GM04504 (cell line): ENCODE measurements at regions not wholly inside any gene's neighbourhood (a gene's known extent, or its start where the extent isn't known, plus 50 kb on each side); places are given as distances from the start of the nearest gene placed in this dataset.
"Not testable (repeated sequence)": the region's sequence is repeated elsewhere in the genome, so short reads cannot be mapped to it uniquely, and the experiment has no call there.

ENCODE experiments used
- DNase-seq: peaks from one replicate; pipeline ENCODE4 v3.0.0-alpha.2; 2012; ENCODE audit warnings: low read depth

DNA sequence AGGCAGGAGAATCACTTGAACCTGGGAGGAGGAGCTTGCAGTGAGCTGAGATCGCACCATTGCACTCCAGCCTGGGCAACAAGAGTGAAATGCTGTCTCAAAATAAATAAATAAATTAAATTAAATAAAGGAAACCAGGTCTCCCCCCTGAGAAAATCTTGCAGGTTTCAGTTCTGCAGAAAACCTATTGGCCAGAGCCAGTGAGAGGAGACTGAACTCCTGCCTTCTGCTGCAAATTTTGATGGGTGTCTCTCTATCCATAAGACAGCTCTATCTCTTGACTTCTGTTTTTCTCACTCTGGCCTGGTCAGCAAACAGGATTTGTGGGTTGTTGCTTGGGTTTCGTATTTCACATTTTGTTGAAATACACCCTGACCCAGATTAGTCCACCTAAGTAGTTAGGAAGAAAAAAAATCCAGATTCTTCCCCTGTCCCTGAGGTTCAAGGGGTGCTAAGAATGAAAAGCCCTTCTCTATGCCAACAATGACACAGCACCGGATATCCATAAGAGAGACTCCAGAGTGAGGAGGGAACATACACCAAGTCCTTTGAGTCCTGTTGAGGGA, 86.7 kb upstream of the MAP4K4 start:
- no peak for DNase-seq

DNA sequence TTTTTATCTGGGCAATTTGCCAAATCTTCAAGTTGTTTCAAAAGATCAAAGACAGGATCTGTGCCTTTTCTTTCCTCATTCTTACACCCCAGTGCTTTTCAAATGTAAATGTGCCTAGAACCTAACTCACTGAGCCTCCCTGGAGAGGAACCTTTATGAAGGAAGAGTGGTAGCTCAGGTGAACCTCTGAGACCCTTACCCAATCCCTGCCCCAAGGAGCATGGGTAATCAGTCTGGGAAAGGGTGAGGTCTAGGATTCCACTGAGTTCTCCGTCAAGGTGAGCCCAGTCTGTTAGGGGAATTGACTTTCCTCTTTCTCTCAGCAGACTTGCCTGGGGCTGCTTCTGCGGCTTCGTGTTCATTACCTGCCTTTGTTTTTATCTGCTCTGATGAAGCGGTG, 88.1 kb upstream of the MAP4K4 start:
- DNase-seq, result no peak

DNA sequence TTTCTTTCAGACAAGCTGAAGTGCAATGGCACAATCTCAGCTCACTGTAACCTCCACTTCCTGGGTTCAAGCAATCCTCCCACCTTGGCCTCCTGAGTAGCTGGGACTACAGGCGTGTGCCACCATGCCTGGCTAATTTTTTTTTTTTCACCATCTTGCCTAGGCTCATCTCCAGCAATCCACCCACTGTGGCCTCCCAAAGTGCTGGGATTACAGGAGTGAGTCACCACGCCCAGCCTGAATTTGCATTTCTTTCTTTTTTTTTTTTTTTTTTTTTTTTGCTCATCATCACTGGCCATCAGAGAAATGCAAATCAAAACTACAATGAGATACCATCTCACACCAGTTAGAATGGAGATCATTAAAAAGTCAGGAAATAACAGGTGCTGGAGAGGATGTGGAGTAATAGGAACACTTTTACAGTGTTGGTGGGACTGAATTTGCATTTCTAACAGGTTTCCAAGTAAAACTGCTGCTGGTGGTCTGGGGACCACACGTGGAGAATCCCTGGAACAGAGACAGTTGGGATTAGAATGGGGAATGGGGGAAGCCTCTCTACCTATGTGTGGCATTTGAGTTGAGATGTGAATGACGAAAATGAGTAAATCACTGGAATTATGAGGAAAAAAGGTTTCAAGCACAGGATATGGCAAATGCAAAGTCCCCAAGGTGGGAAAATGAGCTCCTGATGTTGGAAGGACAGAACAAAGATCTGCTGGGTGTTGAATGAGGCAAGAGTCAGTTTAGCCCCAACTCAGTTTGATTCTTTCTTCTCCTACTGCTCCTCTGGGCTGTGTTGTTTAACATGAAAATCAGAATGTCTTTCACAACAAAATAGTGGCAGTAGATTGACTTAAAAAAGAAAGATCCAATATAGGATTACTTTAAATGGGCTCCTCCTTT, 88.8 kb upstream of the MAP4K4 start:
- DNase-seq, result no peak

DNA sequence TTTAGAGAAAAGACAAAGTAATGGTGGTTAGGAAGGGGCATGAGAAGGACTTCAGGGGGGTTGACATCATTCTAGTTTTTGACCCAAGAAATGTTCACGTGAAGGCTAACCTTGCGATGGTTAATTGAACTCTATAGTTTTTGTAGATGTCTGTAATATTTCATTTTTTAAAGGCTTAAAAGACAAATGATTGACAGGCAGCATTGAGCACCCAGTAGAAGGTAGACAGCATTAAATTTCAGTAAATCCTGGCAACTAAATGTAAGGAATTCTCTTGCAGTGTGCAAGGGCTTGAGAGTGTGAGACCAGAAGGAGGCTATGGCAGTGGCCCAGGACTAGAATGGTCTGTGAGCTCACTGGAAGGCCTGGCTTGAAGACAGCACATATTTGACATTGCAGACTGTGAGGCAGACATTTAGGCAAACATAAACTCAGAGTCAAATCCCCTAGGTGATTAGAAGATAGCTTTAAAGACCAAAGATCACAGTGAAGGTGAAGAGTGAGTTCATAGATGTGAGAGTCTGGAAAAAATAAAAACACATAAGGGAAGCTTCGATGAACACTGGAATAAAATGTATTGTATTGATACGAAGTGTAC, 100.1 kb upstream of the MAP4K4 start:
- DNase-seq, result peak; percentile 30

DNA sequence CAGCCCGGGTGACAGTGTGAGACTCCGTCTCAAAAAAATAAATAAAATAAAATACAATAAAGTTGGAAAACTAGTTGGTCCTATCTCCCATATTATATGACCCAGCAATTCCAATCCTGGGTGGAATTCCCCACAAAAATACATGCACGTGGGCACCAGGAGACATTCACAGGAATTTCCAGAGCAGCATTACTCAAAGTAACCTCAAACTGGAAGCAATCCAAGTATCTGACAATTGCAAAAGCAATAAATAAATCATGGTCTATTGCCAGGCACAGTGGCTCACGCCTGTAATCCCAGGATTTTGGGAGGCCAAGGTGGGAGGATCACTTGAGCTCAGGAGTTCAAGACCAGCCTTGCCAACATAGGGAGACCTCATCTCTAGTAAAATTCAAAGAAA, 101.2 kb upstream of the MAP4K4 start:
- DNase-seq, result no peak

DNA sequence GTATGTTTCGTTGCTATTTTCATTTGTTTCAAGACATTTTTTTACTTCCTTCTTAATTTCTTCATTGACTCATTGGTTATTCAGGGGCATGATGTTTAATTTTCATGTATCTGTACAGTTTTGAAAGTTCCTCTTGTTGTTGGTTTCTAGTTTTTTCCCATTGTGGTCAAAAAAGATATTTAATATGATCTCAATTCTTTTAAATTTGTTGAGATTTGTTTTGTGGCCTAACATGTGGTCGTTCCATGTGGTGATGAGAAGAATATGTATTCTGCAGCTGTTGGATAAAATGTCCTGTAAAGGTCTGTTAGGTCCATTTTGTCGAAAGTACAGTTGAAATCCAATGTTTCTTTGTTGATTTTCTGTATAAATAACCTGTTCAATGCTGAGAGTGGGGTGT, 110.3 kb upstream of the MAP4K4 start:
- DNase-seq, result no peak

GRCh38 chr2:101583861-101584260, 108.9 kb upstream of the RFX8 start:
- no peak for DNase-seq

- no peak for DNase-seq
These were observed 106.9 kb upstream of the RFX8 start for GRCh38 chr2:101581675-101582299.

DNA sequence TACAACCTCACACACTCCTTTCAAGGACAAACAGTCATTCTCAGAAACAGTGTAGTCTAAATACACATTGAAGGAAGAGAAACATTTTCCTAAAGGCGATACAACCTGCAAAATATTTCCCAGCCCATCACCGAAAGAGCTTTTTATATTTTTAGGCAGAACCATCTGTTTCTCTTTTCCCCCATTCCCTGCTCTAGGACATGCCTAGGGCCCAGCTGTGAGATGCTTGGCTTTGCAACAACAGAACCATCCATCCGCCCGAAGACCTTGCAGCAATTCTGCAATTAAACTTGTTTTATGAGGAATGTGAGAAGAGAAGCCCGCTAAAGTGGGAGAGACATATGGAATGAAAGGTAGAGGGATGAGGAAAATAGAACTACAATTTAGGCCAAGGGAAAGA, 105.6 kb upstream of the RFX8 start:
- DNase-seq, result no peak

DNA sequence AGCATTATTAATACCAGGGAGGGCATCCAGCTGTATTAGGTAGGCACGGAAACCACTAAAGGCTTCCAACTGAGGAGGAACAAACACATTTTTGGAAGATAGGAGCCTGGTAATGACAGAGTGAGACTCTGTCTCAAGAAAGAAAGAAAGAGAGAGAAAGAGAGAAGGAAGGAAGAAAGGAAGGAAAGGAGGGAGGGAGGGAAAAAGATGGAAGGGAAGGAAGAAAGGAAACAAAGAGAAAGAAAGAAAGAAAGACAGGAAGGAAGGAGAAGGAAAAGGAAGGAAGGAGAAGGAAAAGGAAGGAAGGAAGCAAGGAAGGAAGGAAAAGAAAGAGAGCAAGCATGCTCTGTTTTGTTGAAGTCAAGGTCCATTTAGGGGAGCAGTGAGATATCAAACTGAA, 103.8 kb upstream of the RFX8 start:
- no peak for DNase-seq

DNA sequence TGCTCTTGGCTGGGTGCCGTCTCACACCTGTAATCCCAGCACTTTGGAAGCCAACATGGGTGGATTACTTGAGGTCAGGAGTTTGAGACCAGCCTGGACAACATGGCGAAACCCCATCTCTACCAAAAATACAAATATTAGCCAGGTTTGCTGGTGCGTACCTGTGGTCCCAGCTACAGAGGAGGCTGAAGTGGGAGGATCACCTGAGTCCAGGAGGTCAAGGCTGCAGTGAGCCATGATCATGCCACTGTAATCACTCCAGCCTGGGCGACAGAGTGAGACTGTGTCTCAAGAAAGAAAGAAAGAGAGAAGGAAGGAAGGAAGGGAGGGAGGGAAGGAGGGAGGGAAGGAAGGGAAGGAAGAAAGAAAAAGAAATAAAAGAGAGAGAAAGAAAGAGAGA, 103.2 kb upstream of the RFX8 start:
- not testable (repeated sequence) for DNase-seq

- DNase-seq, result no peak
These were observed 102.3 kb upstream of the RFX8 start for GRCh38 chr2:101577173-101577572.

- no peak for DNase-seq
These were observed 99.7 kb upstream of the RFX8 start for GRCh38 chr2:101574622-101575021.

DNA sequence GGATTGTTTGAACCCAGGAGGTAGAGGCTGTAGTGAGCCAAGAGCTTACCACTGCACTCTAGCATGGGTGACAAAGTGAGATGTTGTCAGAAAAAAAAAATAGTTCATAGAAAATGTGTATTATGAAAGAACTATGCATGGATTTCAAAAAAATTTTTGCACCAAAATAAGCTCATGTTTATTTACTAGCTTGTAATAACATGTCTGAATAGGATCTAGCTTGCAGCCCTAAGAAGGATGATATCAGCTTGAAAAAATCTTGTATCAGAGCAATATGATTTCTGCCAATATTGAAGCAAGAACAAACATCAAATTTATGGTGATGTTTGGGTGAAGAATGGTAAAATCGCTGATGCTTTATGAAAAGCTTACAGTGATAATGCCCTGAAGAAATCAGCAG, 97.0 kb upstream of the RFX8 start:
- DNase-seq, result no peak

- no peak for DNase-seq
These were observed 95.1 kb upstream of the RFX8 start for GRCh38 chr2:101569886-101570520.

DNA sequence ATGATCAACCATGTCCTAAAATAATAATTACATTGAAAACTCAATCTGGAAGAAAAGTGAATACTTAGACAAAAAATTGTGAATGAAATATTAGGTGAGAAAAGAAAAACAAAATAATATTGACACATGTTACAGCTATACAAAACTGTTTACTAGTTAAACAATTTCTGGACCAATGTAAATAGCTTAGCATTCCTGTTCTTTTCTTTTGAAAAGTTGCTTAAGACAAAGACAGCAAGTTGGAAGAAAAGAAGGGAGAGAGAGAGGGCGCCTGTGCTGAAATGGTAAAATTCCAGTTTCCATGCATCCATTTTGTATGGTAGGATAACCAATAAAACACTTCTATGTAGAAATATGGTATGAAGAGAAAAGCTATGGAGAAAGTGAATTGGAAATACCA, 94.1 kb upstream of the RFX8 start:
- DNase-seq, result no peak

- DNase-seq, result no peak
These were observed 91.8 kb upstream of the RFX8 start for GRCh38 chr2:101566632-101567228.

DNA sequence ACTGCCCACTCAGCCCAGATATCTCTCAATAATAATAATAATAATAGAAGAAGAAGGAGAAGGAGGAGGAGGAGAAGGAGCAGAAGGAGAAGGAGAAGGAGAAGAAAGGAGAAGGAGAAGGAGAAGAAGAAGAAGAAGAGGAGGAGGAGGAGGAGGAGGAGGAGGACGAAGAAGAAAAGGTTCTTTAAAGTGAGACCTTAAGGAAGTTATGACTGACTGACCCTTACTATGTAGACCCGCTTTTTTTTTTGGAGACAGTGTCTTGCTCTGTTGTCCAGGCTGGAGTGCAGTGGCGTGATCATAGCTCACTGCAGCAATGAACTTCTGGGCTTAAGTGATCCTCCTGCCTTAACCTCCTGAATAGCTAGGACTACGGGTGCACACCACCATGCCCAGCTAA, 88.9 kb upstream of the RFX8 start:
- DNase-seq, result no peak

DNA sequence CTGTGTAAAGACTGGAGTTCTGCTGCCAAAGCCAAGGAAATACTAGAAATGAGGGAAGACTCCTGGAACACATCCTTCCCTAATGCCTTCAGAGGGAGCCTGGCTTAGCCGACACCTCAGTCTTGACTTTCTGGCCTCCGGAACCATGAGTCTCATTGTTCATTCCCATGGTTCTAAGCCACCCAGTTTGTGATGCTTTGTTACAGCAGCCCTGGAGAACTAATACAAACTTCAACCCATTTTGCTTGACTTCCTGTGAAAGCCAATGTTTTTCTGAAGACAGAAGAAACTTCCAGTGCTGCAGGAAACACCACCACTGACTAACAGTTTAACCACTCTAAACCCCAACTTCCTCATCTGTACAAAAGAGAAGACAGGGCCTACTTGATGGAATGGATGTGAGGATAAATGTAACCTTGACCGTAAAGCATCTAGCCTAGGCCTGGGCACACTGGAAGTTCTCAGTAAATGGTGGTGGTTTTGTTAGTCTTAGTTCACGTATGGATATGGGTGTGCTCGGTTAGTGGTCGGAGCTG, 85.9 kb upstream of the RFX8 start:
- no peak for DNase-seq

DNA sequence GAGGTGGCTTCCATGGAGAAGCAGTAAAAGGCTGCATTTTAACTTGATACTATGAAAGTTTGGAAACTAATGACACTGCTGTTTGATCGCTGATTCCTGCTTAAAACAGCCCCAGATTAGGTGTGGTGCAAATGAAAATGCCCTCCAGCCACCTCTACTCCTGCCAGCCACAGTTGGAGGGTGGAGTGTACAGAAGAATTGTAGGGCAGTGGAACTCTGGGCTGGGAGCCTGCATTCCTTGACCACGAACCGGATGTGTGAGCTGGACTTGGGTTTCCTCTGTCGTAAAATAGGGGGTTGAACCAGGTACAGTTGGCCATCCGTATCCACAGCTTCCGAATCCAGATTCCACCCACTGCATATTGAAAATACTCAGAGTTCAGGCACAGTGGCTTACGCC, 84.6 kb upstream of the RFX8 start:
- DNase-seq, result no peak

GRCh38 chr2:101558740-101559525, 84.0 kb upstream of the RFX8 start:
- no peak for DNase-seq
